GM18498 (cell line): ENCODE measurements at regions not wholly inside any gene's neighbourhood (a gene's known extent, or its start where the extent isn't known, plus 50 kb on each side); places are given as distances from the start of the nearest gene placed in this dataset.

Source experiments
- ATAC-seq: cut with Tn5 transposase; IDR thresholded peaks from one replicate; pipeline ENCODE4 v1.9.1; 2021; ENCODE audit warnings: mild to moderate bottlenecking, moderate library complexity; ENCODE audit not compliant: unreplicated experiment

GRCh38 chr9:113781381-113781780 lies 94.7 kb upstream of the ZNF618 start:
- ATAC-seq, result no peak

GRCh38 chr9:113781896-113782295 lies 94.2 kb upstream of the ZNF618 start:
- no peak for ATAC-seq

GRCh38 chr9:113783475-113783874 lies 92.6 kb upstream of the ZNF618 start:
- no peak for ATAC-seq

GRCh38 chr9:113785334-113785733 lies 90.8 kb upstream of the ZNF618 start:
- no peak for ATAC-seq

GRCh38 chr9:113786071-113786470 lies 90.0 kb upstream of the ZNF618 start:
- ATAC-seq, result no peak

GRCh38 chr9:113787871-113788270 lies 88.2 kb upstream of the ZNF618 start:
- ATAC-seq, result no peak

- no peak for ATAC-seq
These were observed 87.3 kb upstream of the ZNF618 start for GRCh38 chr9:113788616-113789330.

- no peak for ATAC-seq
These were observed 86.0 kb upstream of the ZNF618 start for GRCh38 chr9:113790093-113790492.

GRCh38 chr9:113793558-113793957 lies 82.6 kb upstream of the ZNF618 start:
- no peak for ATAC-seq

- ATAC-seq, result no peak
These were observed 81.4 kb upstream of the ZNF618 start for GRCh38 chr9:113794721-113795120.

- no peak for ATAC-seq
These were observed 80.2 kb upstream of the ZNF618 start for GRCh38 chr9:113795811-113796392.

- no peak for ATAC-seq
These were observed 79.3 kb upstream of the ZNF618 start for GRCh38 chr9:113796646-113797426.

- ATAC-seq, result no peak
These were observed 77.8 kb upstream of the ZNF618 start for GRCh38 chr9:113798062-113799030.

- no peak for ATAC-seq
These were observed 75.8 kb upstream of the ZNF618 start for GRCh38 chr9:113800276-113800675.

- ATAC-seq, result no peak
These were observed 72.1 kb upstream of the ZNF618 start for GRCh38 chr9:113803811-113804589.

- no peak for ATAC-seq
These were observed 70.5 kb upstream of the ZNF618 start for GRCh38 chr9:113805486-113806132.

- no peak for ATAC-seq
These were observed 68.7 kb upstream of the ZNF618 start for GRCh38 chr9:113807173-113808061.
